GM21619 (cell line): ENCODE measurements at regions not wholly inside any gene's neighbourhood (a gene's known extent, or its start where the extent isn't known, plus 50 kb on each side); places are given as distances from the start of the nearest gene placed in this dataset.

Experiments used
- ATAC-seq: cut with Tn5 transposase; IDR thresholded peaks from one replicate; pipeline ENCODE4 v1.9.1; 2021; ENCODE audit not compliant: unreplicated experiment

- ATAC-seq: no peak
Observed at GRCh38 chr9:1320607-1321195, 270.5 kb downstream of the DMRT2 start.

- ATAC-seq: no peak
Observed at GRCh38 chr9:1327467-1327866, 277.3 kb downstream of the DMRT2 start.

GRCh38 chr9:1328341-1328740 is 278.2 kb downstream of the DMRT2 start:
- ATAC-seq: no peak

- no peak for ATAC-seq
Observed at GRCh38 chr9:1331546-1332038, 281.4 kb downstream of the DMRT2 start.

GRCh38 chr9:1332156-1332555 is 282.0 kb downstream of the DMRT2 start:
- no peak for ATAC-seq

GRCh38 chr9:1335174-1335573 is 285.0 kb downstream of the DMRT2 start:
- no peak for ATAC-seq

- no peak for ATAC-seq
Observed at GRCh38 chr9:1337169-1337568, 287.0 kb downstream of the DMRT2 start.

GRCh38 chr9:1340390-1340789 is 290.2 kb downstream of the DMRT2 start:
- ATAC-seq: no peak

GRCh38 chr9:1353291-1353690 is 303.1 kb downstream of the DMRT2 start:
- no peak for ATAC-seq

- ATAC-seq: no peak
Observed at GRCh38 chr9:1354086-1354485, 303.9 kb downstream of the DMRT2 start.

GRCh38 chr9:1354606-1355005 is 304.4 kb downstream of the DMRT2 start:
- no peak for ATAC-seq

GRCh38 chr9:1355656-1356055 is 305.5 kb downstream of the DMRT2 start:
- ATAC-seq: no peak

- ATAC-seq: no peak
Observed at GRCh38 chr9:1362845-1363244, 312.7 kb downstream of the DMRT2 start.

GRCh38 chr9:1366276-1366675 is 316.1 kb downstream of the DMRT2 start:
- ATAC-seq: no peak

GRCh38 chr9:1369297-1369696 is 319.1 kb downstream of the DMRT2 start:
- no peak for ATAC-seq

GRCh38 chr9:1373445-1373844 is 323.3 kb downstream of the DMRT2 start:
- ATAC-seq: no peak

GRCh38 chr9:1383899-1384455 is 333.8 kb downstream of the DMRT2 start:
- ATAC-seq: no peak

GRCh38 chr9:1384816-1385215 is 334.7 kb downstream of the DMRT2 start:
- no peak for ATAC-seq

- no peak for ATAC-seq
Observed at GRCh38 chr9:1386420-1386819, 336.3 kb downstream of the DMRT2 start.

- no peak for ATAC-seq
Observed at GRCh38 chr9:1388216-1388615, 338.1 kb downstream of the DMRT2 start.

GRCh38 chr9:1400983-1401382 is 350.8 kb downstream of the DMRT2 start:
- ATAC-seq: no peak

- no peak for ATAC-seq
Observed at GRCh38 chr9:1404940-1405339, 354.8 kb downstream of the DMRT2 start.

- ATAC-seq: no peak
Observed at GRCh38 chr9:1411826-1412225, 361.7 kb downstream of the DMRT2 start.
